ENCODE measurements at regions not wholly inside any gene's neighbourhood (a gene's known extent, or its start where the extent isn't known, plus 50 kb on each side); places are given as distances from the start of the nearest gene placed in this dataset.

- TF ChIP-seq ZBTB43 (CRISPR knock-in tag; conservative IDR thresholded peaks at IDR 0.05) (peak; percentile 87), ZNF850 (CRISPR knock-in tag; conservative IDR thresholded peaks at IDR 0.05) (no peak), ZNF766 (CRISPR knock-in tag; IDR thresholded peaks at IDR 0.05; ENCODE audit: borderline replicate concordance) (0 out of 2 replicates have a peak, but pooled peaks have one; percentile 17), SCMH1 (CRISPR knock-in tag; IDR thresholded peaks at IDR 0.05; ENCODE audit: borderline replicate concordance) (no peak), SMC3 (IDR thresholded peaks at IDR 0.05; ENCODE audit: low read length) (no peak; the same call in 1 of the 2 replicates), MEIS2 (CRISPR knock-in tag; IDR thresholded peaks at IDR 0.05) (no peak), PHF5A (CRISPR knock-in tag; IDR thresholded peaks at IDR 0.05; ENCODE audit: low read depth, unreplicated experiment) (no peak), ZNF253 (CRISPR knock-in tag; IDR thresholded peaks at IDR 0.05; ENCODE audit: borderline replicate concordance) (no peak), NFYC (CRISPR knock-in tag; IDR thresholded peaks at IDR 0.05) (0 out of 2 replicates have a peak, but pooled peaks have one; percentile 52), NRL (CRISPR knock-in tag; IDR thresholded peaks at IDR 0.05; ENCODE audit: borderline replicate concordance) (no peak), ATF7-NPFF (CRISPR knock-in tag; IDR thresholded peaks at IDR 0.05; ENCODE audit: low read depth) (no peak), TARDBP (CRISPR knock-in tag; IDR thresholded peaks at IDR 0.05) (no peak; the same call in 1 of the 2 replicates), MAFF (IDR thresholded peaks at IDR 0.05; ENCODE audit: low read depth, low read length) (0 out of 2 replicates have a peak, but pooled peaks have one; percentile 6), SOX13 (IDR thresholded peaks at IDR 0.05) (no peak), SOX13 (CRISPR knock-in tag; conservative IDR thresholded peaks at IDR 0.05 in 1 of 2, IDR thresholded peaks at IDR 0.05 in 1 of 2) (peak in 1 of 2 experiments; percentile 88; a peak in 2 of 4 replicates), SMYD3 (CRISPR knock-in tag; IDR thresholded peaks at IDR 0.05) (no peak), HNRNPUL1 (IDR thresholded peaks at IDR 0.05; ENCODE audit: low read depth, low read length) (no peak), ZNF556 (CRISPR knock-in tag; IDR thresholded peaks at IDR 0.05; ENCODE audit: borderline replicate concordance) (no peak), WIZ (CRISPR knock-in tag; IDR thresholded peaks at IDR 0.05) (no peak), RARG (CRISPR knock-in tag; IDR thresholded peaks at IDR 0.05; ENCODE audit: low read depth) (no peak), ARNT (IDR thresholded peaks at IDR 0.05) (no peak), BCL3 (CRISPR knock-in tag; IDR thresholded peaks at IDR 0.05) (no peak), NR3C1 (CRISPR knock-in tag; IDR thresholded peaks at IDR 0.05) (no peak), HNF4A (CRISPR knock-in tag; IDR thresholded peaks at IDR 0.05) (peak; percentile 97), CREB1 (IDR thresholded peaks at IDR 0.05) (no peak), CREB1 (CRISPR knock-in tag; IDR thresholded peaks at IDR 0.05) (no peak), DMAP1 (CRISPR knock-in tag; IDR thresholded peaks at IDR 0.05) (peak; percentile 77; the same call in 1 of the 2 replicates), ZFP91 (CRISPR knock-in tag; IDR thresholded peaks at IDR 0.05; ENCODE audit: borderline replicate concordance) (peak; percentile 40)
These were observed 152.4 kb downstream of the TOMM20 start (continued) for GRCh38 chr1:234975941-234976860.
